ENCODE measurements at regions not wholly inside any gene's neighbourhood (a gene's known extent, or its start where the extent isn't known, plus 50 kb on each side); places are given as distances from the start of the nearest gene placed in this dataset.

DNA sequence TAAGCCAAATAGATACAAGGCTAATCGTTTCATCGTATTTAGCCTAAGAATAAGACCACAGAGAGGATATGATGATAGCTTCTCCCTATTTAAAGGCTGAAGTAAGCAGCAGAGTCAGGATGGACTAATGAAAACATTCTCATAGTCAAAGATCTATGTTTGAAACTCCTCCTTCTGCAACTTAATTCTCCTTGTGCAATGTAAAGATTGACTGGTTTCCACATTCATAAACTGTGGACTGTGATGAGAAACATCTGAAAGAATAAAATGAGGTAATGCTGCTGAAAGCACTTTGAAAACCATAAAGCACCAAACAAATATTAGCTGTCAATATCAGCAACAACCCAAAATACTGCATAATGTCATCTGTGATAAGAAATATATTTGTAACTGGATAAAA is 361.9 kb downstream of the CSNK1G3 start:
- no peaks in the 10 kb centered on the region for H3K27me3 ChIP-seq
- 69 to 70% methylated on average over 2 of the region's 2 CpGs for WGBS, 2 donors
- no peak overlapping the region for H3K4me3 ChIP-seq (replicated peaks in 1 of 3)
- H3K4me1 ChIP-seq, result peaks cover 14 to 18% of the 10 kb centered on the region in 2 donors
- H3K36me3 ChIP-seq, result no peaks in the 10 kb centered on the region
- TF ChIP-seq POLR2A (IDR thresholded peaks at IDR 0.05), result no peak
- TF ChIP-seq, protein P1, sequence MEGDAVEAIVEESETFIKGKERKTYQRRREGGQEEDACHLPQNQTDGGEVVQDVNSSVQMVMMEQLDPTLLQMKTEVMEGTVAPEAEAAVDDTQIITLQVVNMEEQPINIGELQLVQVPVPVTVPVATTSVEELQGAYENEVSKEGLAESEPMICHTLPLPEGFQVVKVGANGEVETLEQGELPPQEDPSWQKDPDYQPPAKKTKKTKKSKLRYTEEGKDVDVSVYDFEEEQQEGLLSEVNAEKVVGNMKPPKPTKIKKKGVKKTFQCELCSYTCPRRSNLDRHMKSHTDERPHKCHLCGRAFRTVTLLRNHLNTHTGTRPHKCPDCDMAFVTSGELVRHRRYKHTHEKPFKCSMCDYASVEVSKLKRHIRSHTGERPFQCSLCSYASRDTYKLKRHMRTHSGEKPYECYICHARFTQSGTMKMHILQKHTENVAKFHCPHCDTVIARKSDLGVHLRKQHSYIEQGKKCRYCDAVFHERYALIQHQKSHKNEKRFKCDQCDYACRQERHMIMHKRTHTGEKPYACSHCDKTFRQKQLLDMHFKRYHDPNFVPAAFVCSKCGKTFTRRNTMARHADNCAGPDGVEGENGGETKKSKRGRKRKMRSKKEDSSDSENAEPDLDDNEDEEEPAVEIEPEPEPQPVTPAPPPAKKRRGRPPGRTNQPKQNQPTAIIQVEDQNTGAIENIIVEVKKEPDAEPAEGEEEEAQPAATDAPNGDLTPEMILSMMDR (IDR thresholded peaks at IDR 0.05), result no peak
- H3K9me3 ChIP-seq, result no peaks in the 10 kb centered on the region
- intact Hi-C loops (cut with DNase I), result no loop called here
- DNase-seq, result no peak
- no peak overlapping the region for H3K27ac ChIP-seq

DNA sequence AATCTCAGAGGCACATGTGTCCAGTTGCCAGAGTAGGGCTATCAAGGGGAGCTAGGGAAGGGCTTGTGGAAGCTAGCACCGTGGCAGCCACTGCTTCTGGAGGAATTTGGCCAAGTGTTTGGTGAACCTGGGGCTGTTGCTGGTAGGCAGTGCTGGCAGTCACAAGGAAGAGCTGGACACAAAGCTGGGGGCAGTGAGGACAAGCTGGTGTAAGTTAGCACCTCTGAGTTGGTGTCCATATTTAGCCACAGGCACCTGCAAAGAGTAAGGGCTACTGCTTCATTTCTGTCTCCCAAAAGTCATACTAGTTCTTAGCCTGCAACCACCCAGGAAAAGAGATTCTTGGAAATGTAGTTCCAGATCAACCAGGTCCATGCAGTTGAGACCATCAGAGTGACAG is 359.4 kb downstream of the CSNK1G3 start:
- Histone ChIP-seq H3K36me3 (no peaks in the 10 kb centered on the region), H3K9me3 (no peaks in the 10 kb centered on the region), H3K4me1 (peaks cover 14 to 18% of the 10 kb centered on the region in 2 donors), H3K4me3 (replicated peaks in 1 of 3) (no peak overlapping the region), H3K27ac (no peak overlapping the region), H3K27me3 (no peaks in the 10 kb centered on the region)
- intact Hi-C loops (cut with DNase I), result no loop called here
- WGBS, 2 donors, result 76 to 80% methylated on average over 1 of the region's 1 CpG
- TF ChIP-seq POLR2A (IDR thresholded peaks at IDR 0.05), result no peak
- TF ChIP-seq, protein P1 (IDR thresholded peaks at IDR 0.05), result no peak
- no peak for DNase-seq

DNA sequence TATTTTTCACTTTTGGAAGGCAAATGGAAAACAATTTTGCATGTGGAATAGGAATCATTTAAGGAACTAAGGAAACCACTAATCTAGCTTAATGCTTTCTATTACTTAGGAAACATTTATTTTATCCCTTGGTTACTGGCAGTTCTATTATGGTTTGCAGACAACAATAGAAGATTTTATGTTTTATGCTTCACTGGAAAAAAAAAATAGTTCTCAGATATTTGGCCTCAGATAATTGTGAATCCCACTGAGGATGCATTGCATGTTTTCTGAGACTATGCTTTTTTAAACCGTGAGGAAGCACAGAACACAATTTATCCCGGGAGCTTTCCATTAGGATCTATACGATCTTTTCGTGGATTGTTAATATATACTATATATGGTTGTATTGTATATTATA is 356.9 kb downstream of the CSNK1G3 start:
- no peaks in the 10 kb centered on the region for H3K9me3 ChIP-seq
- H3K4me1 ChIP-seq, result no peaks in the 10 kb centered on the region
- no peak overlapping the region for H3K4me3 ChIP-seq (replicated peaks in 1 of 3)
- no peak overlapping the region for H3K27ac ChIP-seq
- TF ChIP-seq, protein P1 (IDR thresholded peaks at IDR 0.05), result no peak
- no peak for TF ChIP-seq POLR2A (IDR thresholded peaks at IDR 0.05)
- intact Hi-C loops (cut with DNase I), result no loop called here
- WGBS, 2 donors, result 73 to 84% methylated on average over 4 of the region's 4 CpGs
- no peaks in the 10 kb centered on the region for H3K27me3 ChIP-seq
- DNase-seq, result no peak
- no peaks in the 10 kb centered on the region for H3K36me3 ChIP-seq

DNA sequence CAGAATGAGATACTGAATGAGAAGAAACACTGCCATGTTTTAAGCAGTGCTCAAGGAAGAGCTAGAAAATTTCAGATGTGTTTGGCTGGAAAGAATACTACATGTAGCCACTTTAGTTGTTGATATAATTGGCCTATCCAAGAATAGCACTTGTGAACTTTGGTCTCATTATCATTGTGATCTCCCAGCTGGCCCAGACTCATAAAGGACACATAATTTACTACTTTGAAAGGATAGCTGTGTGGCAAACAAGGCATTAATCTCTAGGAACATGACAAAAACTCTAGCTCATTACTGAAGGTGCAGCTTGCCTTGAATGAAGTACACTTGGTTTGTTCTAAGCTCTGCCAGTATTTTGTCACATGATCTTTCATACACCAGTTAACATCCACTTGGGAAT is 356.3 kb downstream of the CSNK1G3 start:
- no peak for DNase-seq
- intact Hi-C loops (cut with DNase I), result no loop called here
- TF ChIP-seq POLR2A (IDR thresholded peaks at IDR 0.05), result no peak
- TF ChIP-seq, protein P1 (IDR thresholded peaks at IDR 0.05), result no peak
- no peak overlapping the region for H3K4me3 ChIP-seq (replicated peaks in 1 of 3)
- no peaks in the 10 kb centered on the region for H3K27me3 ChIP-seq
- H3K27ac ChIP-seq, result no peak overlapping the region
- H3K36me3 ChIP-seq, result no peaks in the 10 kb centered on the region
- no peaks in the 10 kb centered on the region for H3K9me3 ChIP-seq
- no peaks in the 10 kb centered on the region for H3K4me1 ChIP-seq

DNA sequence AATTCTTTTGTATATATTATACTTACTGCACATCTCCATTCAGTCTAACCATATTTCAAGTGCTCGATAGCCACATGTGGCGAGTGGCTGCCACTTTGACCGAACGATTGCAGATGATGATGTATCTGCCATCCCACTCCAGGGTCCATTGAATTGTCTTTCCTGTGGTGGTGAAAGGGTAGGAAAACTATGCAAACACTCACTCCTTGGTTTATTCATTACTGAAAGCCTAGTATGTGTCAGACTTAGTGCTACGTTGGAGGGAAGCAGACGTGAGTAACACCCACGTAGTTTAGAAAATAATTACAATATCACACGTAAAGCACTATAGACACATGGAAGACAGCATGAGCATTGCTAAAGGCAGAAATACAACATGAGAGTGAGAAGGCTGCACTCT is 353.7 kb downstream of the CSNK1G3 start:
- no peaks in the 10 kb centered on the region for H3K4me1 ChIP-seq
- no peak overlapping the region for H3K4me3 ChIP-seq (replicated peaks in 1 of 3)
- no peak for DNase-seq
- no peak overlapping the region for H3K27ac ChIP-seq
- intact Hi-C loops (cut with DNase I), result no loop called here
- TF ChIP-seq, protein P1 (IDR thresholded peaks at IDR 0.05), result no peak
- TF ChIP-seq POLR2A (IDR thresholded peaks at IDR 0.05), result no peak
- no peaks in the 10 kb centered on the region for H3K9me3 ChIP-seq
- H3K36me3 ChIP-seq, result no peaks in the 10 kb centered on the region
- H3K27me3 ChIP-seq, result no peaks in the 10 kb centered on the region
- 93 to 95% methylated on average over 8 of the region's 8 CpGs for WGBS, 2 donors

Data from thyroid gland (tissue), 4 donors.